ENCODE measurements at regions not wholly inside any gene's neighbourhood (a gene's known extent, or its start where the extent isn't known, plus 50 kb on each side); places are given as distances from the start of the nearest gene placed in this dataset.

DNA sequence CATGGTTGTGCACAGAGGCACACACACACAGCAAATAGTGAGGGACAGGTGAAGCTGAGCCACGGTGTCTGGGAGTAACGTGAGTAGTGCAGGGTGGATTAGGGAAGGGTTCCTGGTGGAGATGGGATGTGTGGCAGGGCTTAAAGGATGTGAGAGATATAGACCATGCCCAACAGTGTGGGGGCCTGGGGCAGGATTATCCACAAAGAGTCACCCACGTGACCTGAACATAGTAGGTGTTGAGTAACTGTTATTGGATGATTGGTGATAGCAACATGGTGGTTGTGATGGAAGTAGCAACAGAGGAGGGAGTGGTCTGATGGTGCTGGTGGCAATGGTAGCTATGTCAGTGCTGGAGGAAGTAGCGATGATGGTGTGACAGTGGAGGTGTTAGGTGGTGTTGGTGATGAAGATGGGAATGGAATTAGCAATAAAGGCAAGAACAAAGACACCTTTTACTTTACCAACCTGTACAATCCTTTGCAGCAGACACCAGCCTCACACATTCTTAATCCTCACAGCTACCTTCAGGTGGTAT lies 135.1 kb downstream of the MRPL14 start:
- TF ChIP-seq CTCF (IDR thresholded peaks at IDR 0.05 in 4 of 5, conservative IDR thresholded peaks at IDR 0.05 in 1 of 5), result no peak
- no peak for TF ChIP-seq POLR2A (IDR thresholded peaks at IDR 0.05)
